Kidney (tissue), 13 donors: ENCODE measurements at regions not wholly inside any gene's neighbourhood (a gene's known extent, or its start where the extent isn't known, plus 50 kb on each side); places are given as distances from the start of the nearest gene placed in this dataset.

Experiments used
- DNase-seq, 5 donors: peaks; one replicate each; pipeline ENCODE4 v3.0.0-alpha.2; 2013 to 2020
- FAIRE-seq: peaks from 2 replicates; lab custom pipeline; 2012; peaks lifted over from hg19 to GRCh38; lab: Jason Lieb, UNC
- H3K27ac ChIP-seq, 2 donors: one replicate each; pipeline ENCODE4 v1.7.0; 2013; ENCODE audit warnings: low read depth in 2 of 2, low read length in 2 of 2, inconsistent platforms in 1 of 2
- H3K27me3 ChIP-seq: one replicate; pipeline ENCODE4 v1.7.1; 2013; ENCODE audit warnings: low read length, inconsistent platforms; ENCODE audit not compliant: control insufficient read depth, insufficient read depth
- H3K36me3 ChIP-seq, 3 donors: one replicate each; pipeline versions ENCODE4 v1.7.0 to v1.7.1; 2013; ENCODE audit warnings: low read length in 3 of 3, control low read depth in 1 of 3, inconsistent platforms in 1 of 3; ENCODE audit not compliant: insufficient read depth in 3 of 3, control insufficient read depth in 2 of 3
- H3K4me1 ChIP-seq, 3 donors: one replicate each; pipeline versions ENCODE4 v1.7.0 to v1.7.1; 2013; ENCODE audit warnings: low read length in 3 of 3, inconsistent platforms in 1 of 3, low read depth in 1 of 3; ENCODE audit not compliant: control insufficient read depth in 2 of 3, insufficient read depth in 2 of 3
- H3K4me3 ChIP-seq, 3 donors: one replicate each; pipeline versions ENCODE4 v1.7.0 to v1.8.1; 2013; ENCODE audit warnings: low read length in 3 of 3, control low read depth in 1 of 3, inconsistent platforms in 1 of 3
- H3K9ac ChIP-seq, 3 donors: one replicate each; pipeline versions ENCODE4 v1.7.0 to v1.7.1; 2013; ENCODE audit warnings: low read length in 3 of 3, control low read depth in 1 of 3, inconsistent platforms in 1 of 3
- H3K9me3 ChIP-seq, 3 donors: one replicate each; pipeline versions ENCODE4 v1.7.0 to v1.7.1; 2013; ENCODE audit warnings: low read length in 3 of 3, control low read depth in 1 of 3, inconsistent platforms in 1 of 3; ENCODE audit not compliant: control insufficient read depth in 2 of 3, insufficient read depth in 1 of 3
- intact Hi-C: fragments of 100-400 bp; cut with DNase I; formaldehyde crosslinking; loops from one replicate; pipeline ENCODE4 v1.11.1; 2022
- TF ChIP-seq, protein P1 (sequence below): IDR thresholded peaks from 3 replicates; pipeline ENCODE4 v1.5.1; 2012; ENCODE audit warnings: mild to moderate bottlenecking, moderate library complexity, borderline replicate concordance; ENCODE audit not compliant: insufficient read depth; ENCODE audit errors: extremely low read depth
- donor health status: control.
- donor health status: control.
- donor health status: control.
- donor health status: control.
- donor health status: control.
- donor health status: DM: yes; HTN: yes; CAD: no.
- donor health status: Normal renal cell carcinoma (clear cell type).

- no peak for FAIRE-seq
- H3K4me1 ChIP-seq: no peaks in the 10 kb centered on the region
- H3K27ac ChIP-seq: no peak overlapping the region
- no peak overlapping the region for H3K4me3 ChIP-seq
- H3K27me3 ChIP-seq: no peaks in the 10 kb centered on the region
- no peak overlapping the region for H3K9ac ChIP-seq
- no peak for DNase-seq
- TF ChIP-seq, protein P1, sequence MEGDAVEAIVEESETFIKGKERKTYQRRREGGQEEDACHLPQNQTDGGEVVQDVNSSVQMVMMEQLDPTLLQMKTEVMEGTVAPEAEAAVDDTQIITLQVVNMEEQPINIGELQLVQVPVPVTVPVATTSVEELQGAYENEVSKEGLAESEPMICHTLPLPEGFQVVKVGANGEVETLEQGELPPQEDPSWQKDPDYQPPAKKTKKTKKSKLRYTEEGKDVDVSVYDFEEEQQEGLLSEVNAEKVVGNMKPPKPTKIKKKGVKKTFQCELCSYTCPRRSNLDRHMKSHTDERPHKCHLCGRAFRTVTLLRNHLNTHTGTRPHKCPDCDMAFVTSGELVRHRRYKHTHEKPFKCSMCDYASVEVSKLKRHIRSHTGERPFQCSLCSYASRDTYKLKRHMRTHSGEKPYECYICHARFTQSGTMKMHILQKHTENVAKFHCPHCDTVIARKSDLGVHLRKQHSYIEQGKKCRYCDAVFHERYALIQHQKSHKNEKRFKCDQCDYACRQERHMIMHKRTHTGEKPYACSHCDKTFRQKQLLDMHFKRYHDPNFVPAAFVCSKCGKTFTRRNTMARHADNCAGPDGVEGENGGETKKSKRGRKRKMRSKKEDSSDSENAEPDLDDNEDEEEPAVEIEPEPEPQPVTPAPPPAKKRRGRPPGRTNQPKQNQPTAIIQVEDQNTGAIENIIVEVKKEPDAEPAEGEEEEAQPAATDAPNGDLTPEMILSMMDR: no peak
- H3K36me3 ChIP-seq: no peaks in the 10 kb centered on the region
- no peaks in the 10 kb centered on the region for H3K9me3 ChIP-seq
- intact Hi-C loops: no loop called here
Measured at GRCh38 chr2:59032499-59032898, 791.4 kb upstream of the FANCL start.

DNA sequence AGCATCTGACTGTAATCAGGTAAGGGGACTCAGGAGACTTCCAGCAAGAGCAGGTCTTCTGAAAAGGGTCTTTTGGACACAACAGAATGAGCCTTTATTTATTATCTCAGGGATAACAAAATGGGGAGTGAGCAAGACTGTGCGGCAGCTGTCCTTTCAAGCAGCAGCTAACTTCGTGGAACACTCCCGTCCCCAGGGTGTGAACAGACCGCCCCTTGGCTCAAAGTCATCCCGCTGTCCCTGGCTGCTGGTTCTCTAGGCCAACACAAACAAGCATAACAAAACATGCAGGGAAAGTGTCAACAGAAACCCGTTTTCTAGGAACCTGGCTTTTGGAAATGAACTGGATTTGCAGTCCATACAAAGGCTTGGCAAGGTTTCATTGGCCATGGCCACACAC, 787.9 kb upstream of the FANCL start:
- no peak overlapping the region for H3K9ac ChIP-seq
- no peaks in the 10 kb centered on the region for H3K9me3 ChIP-seq
- H3K27ac ChIP-seq: no peak overlapping the region
- no peak for FAIRE-seq
- intact Hi-C loops: no loop called here
- DNase-seq: peak in 2 of 5 donors; percentile 21 to 25
- no peaks in the 10 kb centered on the region for H3K4me1 ChIP-seq
- no peaks in the 10 kb centered on the region for H3K27me3 ChIP-seq
- TF ChIP-seq, protein P1: no peak
- H3K36me3 ChIP-seq: no peaks in the 10 kb centered on the region
- H3K4me3 ChIP-seq: no peak overlapping the region

- Histone ChIP-seq H3K4me3 (no peak overlapping the region), H3K9me3 (no peaks in the 10 kb centered on the region), H3K9ac (no peak overlapping the region), H3K27me3 (no peaks in the 10 kb centered on the region), H3K27ac (no peak overlapping the region), H3K4me1 (no peaks in the 10 kb centered on the region), H3K36me3 (no peaks in the 10 kb centered on the region)
- TF ChIP-seq, protein P1: no peak
- intact Hi-C loops: no loop called here
- no peak for DNase-seq
- no peak for FAIRE-seq
Measured at GRCh38 chr2:59027320-59027719, 786.2 kb upstream of the FANCL start.

DNA sequence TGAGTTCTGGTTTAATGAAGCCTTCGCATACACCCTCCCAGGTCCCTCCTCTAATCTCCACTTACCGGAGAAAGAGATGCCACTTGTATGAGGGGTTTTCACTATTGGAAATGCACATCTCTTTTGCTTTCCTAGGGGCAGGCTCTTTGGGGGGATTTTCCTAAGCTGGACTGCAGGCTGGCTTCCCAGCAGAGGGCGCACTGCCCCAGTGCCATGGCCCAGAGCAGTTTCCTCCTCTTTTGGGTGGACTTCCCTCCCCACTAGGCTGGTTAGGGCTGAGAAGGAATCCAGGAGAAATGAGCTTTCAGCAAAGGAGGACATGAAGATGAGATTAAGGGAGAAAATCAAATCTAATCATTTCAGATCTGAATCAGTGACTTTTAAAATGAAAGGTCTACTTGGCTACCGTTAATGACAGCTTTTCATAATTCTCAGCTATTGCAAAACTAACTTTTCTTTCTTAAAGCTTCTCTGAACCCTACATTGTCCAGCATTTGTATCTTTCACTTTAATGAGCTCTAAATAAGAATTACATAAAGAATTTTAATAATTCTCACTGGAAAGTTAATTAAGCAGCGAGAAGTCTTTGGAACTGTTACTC, 784.1 kb upstream of the FANCL start:
- no peaks in the 10 kb centered on the region for H3K27me3 ChIP-seq
- TF ChIP-seq, protein P1: peak; percentile 53
- FAIRE-seq (no peak), DNase-seq (peak in 4 of 5 donors; percentile 30 to 48 (median 46))
- no peak overlapping the region for H3K4me3 ChIP-seq
- H3K9ac ChIP-seq: no peak overlapping the region
- no peaks in the 10 kb centered on the region for H3K36me3 ChIP-seq
- intact Hi-C loops: no loop called here
- H3K9me3 ChIP-seq: no peaks in the 10 kb centered on the region
- no peak overlapping the region for H3K27ac ChIP-seq
- no peaks in the 10 kb centered on the region for H3K4me1 ChIP-seq
